HG03103 (cell line): ENCODE measurements at regions not wholly inside any gene's neighbourhood (a gene's known extent, or its start where the extent isn't known, plus 50 kb on each side); places are given as distances from the start of the nearest gene placed in this dataset.

Experiments used
- ATAC-seq: cut with Tn5 transposase; IDR thresholded peaks from one replicate; pipeline ENCODE4 v1.9.1; 2021; ENCODE audit warnings: low read depth; ENCODE audit not compliant: unreplicated experiment

- ATAC-seq: no peak
These were observed 237.2 kb upstream of the SPRY2 start for GRCh38 chr13:80577926-80578670.

GRCh38 chr13:80577285-80577684, 236.4 kb upstream of the SPRY2 start:
- no peak for ATAC-seq

DNA sequence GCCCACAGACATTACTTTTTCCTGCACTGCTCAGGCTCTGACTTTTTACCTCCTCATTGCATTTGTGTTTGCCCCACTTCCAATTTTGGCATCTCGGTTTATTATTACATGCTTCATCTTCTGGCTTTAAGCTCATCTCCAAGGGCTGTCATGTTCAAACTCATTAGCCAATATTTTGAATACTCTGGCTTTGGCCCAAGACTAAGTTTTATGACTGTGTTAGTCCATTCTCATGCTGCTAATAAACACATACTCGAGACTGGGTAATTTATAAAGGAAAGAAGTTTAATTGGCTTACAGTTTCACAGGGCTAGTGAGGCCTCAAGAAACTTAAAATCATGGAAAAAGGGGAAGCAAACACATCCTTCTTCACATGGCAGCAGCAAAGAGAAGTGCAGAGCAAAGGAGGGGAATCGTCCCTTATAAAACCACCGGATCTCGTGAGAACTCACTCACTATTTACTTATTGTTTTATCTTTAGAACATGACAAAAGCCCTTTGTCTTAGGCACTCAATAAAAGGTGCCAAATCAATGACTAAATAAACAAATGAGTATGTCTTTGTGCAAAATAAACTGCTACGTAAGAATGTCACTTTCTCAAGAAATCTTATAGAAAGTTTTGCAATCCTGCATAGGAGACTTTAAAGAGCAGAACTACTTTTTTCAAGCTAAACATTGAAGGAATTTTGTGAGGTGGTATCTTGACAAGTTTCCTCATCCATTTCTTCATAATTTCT, 233.4 kb upstream of the SPRY2 start:
- ATAC-seq: no peak

DNA sequence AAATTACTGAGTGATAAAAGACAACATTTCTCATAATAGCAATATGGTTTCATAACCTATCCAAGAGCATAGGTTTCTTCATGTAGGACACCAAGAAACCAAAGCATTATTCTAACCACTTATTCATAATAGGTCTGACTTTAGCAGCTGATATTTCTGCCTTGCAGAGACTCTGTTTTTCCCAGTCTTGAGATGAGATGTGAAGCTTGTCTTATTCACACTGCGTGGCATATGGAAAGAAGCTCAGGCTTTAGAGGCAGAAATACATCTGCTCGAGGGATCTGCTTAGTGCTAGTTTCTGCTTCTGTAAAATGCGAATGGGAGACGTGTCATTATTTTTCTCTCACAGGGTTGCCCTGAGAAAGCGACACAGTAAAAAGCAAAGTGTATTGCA, 232.0 kb upstream of the SPRY2 start:
- no peak for ATAC-seq

DNA sequence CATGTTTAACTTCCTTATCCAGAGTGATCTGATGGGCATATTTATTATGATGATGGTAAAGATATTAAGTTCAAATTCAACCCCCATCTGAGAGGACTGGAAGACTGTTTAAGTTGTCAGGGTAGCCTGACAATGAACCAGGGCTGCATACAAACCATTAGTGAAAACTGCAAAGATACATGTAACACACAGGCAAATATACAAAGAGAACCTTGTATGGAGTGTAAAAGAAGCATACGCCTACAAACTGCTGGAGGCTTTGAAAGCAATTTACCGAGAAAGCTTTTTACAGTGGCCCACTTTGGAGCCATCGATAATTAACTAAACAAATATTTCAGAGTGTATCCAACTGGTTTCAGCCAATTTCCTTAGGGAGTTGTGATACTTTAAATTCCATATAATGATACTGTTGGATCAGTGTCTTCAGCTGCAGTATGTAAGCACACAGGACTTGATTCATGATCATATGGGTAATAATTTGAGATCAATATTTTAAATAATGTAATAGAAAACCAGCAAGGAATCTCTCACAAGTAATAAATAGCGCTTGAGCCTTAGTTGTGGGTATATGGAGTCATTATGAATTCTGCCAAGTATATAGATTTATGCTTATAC, 231.5 kb upstream of the SPRY2 start:
- ATAC-seq: no peak

DNA sequence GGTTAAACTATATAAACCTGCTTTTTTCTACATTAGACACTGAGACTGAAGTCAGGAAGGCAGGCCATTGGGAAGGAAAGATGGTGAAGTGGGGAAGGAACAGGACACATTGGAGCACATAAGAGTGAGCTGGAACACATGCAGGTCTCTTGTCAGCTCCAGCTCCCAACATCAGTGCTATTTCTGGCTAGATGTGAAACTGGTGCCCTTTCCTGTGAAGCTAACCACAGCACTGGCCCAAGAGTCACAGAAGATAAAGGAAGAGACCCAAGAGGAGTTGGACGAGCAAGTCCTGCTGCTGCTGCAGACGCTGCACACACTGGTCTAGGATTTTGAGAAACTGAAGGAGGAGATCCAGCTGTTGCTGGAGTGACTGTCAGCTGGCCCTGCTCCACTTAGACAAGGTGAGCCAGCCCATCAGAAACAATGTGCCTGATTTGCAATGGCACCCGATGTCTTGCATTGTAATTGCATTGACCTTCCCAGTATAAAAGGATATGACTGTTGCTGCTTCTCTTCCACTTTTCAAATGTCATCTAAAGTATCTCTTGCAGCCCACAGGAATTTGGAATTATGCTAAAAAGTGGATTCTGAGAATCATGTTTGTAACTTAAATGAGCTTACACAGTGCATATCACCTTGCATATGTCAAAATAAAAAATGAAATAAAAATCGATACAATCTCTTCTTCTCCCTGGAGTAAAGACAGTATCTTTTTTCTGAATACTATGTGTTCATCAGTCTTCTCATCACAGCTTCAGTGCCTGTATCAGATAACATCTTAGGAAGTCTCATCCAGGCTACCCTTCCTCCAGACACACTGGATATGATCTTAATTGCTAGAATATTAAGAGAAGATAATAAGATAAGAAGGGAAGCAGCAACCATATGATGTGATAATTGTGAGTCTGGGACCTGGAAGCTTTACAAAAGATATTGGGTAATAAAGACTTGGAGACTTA, 230.7 kb upstream of the SPRY2 start:
- ATAC-seq: no peak

- no peak for ATAC-seq
These were observed 222.5 kb upstream of the SPRY2 start for GRCh38 chr13:80563439-80563838.

DNA sequence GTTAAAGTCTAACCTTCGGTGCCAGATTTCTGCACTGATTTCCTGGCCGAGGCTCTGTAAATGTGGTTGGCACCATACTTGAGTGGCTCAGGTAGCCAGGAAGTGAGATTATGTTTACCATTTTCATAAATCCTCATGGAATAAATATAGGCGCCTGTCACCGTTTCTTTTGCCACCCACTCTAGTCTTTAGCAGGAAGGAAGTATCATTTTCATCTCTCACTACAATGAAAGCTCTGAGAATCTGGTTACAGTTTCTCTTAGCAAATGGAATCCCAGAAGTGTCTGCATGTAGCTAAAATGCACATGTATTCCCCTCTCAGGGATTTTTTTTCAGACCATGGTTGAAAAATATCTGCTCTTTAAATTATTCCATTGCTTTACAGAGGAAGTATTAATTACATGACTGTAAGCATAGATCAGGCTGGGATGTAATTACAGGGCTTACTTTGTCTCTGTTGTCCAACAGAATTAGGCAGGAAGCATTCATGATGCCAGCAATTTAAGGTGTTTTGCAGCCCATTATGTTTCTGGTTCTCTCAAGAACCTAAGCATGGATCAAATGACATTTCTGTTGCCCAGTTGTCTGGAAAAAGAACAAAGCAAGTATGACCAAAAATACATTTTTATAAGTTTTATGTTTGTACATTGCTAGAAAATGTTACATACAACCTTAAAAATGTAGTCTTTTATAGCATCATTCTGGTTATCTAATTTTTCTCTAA, 221.7 kb upstream of the SPRY2 start:
- no peak for ATAC-seq

GRCh38 chr13:80560609-80561008, 219.7 kb upstream of the SPRY2 start:
- ATAC-seq: no peak

DNA sequence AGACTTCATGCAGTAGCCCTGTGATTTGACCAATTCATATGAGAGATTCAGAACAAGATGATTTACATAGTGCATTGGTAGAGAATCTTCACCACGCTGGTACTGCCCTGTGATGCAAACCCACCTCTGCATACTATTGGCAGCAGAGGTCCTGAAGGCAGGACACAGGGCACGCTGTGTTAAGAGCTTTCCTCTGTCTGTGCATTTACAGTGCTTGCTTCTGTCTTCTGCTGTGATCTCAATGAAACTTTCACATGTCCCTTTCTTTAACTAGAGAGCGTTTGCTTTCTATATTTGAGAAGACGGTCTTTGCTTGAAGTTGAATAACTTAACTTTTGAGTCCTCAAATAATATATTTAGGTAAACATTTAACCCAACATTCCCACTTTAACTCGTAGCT, 219.0 kb upstream of the SPRY2 start:
- no peak for ATAC-seq

- ATAC-seq: no peak
These were observed 217.1 kb upstream of the SPRY2 start for GRCh38 chr13:80558074-80558473.

GRCh38 chr13:80555796-80556678, 215.1 kb upstream of the SPRY2 start:
- no peak for ATAC-seq

DNA sequence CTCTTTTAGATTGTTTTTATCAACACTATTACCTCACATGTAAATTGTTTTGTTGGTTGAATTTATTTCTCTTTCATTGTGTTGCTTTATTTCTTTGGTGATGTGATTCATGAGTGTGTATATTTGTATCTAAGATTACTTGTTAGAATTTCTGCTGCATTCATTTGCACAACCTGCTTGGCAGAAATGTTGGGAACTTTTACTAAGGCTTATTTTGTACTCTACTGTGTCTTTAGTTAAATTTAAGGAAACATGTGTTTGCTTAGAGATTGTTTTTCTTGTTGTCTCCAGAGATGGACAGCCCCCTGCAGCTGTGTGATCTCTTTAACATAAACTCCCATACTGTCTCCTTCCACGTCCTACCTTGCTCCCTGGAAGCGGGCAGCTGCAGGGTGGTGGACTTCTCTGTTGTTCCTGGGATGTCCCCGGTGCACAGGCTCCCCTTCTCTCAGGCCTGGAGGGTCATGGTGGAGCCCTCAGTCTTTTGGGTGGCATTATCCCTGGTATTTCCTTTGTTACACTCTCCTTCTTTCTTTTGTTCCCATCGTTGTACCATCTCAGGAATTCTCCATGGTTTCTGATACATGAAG, 212.0 kb upstream of the SPRY2 start:
- no peak for ATAC-seq

- no peak for ATAC-seq
These were observed 210.9 kb upstream of the SPRY2 start for GRCh38 chr13:80551650-80552497.

GRCh38 chr13:80550971-80551441, 210.1 kb upstream of the SPRY2 start:
- no peak for ATAC-seq

DNA sequence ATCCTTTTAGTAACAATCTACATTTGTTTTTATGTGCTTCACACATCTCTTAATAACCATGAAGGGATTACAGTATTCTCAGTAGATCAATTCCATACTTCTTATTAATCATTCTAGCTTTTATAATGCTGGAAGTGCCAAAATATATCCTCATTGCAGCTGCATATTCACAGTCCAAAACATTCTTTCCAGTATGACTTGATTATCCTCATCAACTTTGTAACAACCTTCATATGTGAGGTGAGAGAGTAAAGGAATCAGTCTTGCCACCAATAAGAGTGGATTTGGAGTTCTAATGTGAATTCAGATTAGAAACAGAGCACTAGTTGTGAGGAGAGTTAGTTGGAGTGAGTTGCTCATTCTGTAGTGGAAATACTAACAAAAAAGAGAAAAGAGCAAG, 208.0 kb upstream of the SPRY2 start:
- no peak for ATAC-seq
